Activated CD4-positive, alpha-beta memory T cell treated with anti-CD3 and anti-CD28 coated beads, Interleukin-2, amount 10 ng/mL, durations not matched to agents 7 days and 5 days (primary cell): ENCODE measurements at regions not wholly inside any gene's neighbourhood (a gene's known extent, or its start where the extent isn't known, plus 50 kb on each side); places are given as distances from the start of the nearest gene placed in this dataset.

Experiments used
- CTCF ChIA-PET: fragments of 350-600 bp; sonication (Branson Sonifier 250); formaldehyde crosslinking; loops from one replicate; lab custom pipeline; 2021; ENCODE audit warnings: antibody characterized with exemption, inconsistent platforms; lab: Charles Lee
- POLR2A ChIA-PET: fragments of 350-600 bp; sonication (Branson Sonifier 250); formaldehyde crosslinking; loops from one replicate; lab custom pipeline; 2021; ENCODE audit warnings: antibody characterized with exemption; lab: Charles Lee
- DNase-seq: peaks from one replicate; pipeline ENCODE4 v3.0.0-alpha.2; 2020
- H3K27ac Mint-ChIP-seq: one replicate; pipeline ENCODE4 v1.8.0; 2021; ENCODE audit warnings: mild to moderate bottlenecking, mixed read lengths
- H3K27me3 Mint-ChIP-seq: one replicate; pipeline ENCODE4 v1.8.0; 2021; ENCODE audit warnings: mixed read lengths
- H3K36me3 Mint-ChIP-seq: one replicate; pipeline ENCODE4 v1.8.0; 2021; ENCODE audit warnings: low read depth, mixed read lengths
- H3K4me1 Mint-ChIP-seq: one replicate; pipeline ENCODE4 v1.8.0; 2021; ENCODE audit warnings: mixed read lengths
- H3K4me3 Mint-ChIP-seq: one replicate; pipeline ENCODE4 v1.8.0; 2021; ENCODE audit warnings: mild to moderate bottlenecking, mixed read lengths
- H3K9me3 Mint-ChIP-seq: one replicate; pipeline ENCODE4 v1.8.0; 2021; ENCODE audit warnings: mixed read lengths

DNA sequence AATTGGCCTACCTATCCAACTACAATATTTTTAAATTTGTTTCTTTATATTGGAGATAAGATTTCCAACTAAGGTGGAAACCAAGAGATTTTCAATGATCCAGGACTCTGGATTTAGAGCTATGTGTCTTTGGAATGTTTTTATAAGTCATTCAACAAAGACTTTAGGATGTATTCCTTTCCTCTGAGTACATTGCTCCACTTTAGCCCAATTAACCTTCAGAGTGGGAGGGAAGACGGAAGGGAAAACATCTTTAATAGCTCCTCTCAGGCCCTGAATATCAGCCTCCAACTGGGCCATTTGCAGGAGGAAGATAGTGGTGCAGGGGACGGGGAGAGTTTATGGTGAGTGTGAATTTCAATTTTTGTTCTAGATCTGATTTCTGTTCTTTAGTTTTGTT lies 239.2 kb downstream of the PIK3R1 start:
- POLR2A ChIA-PET: no interaction called here
- CTCF ChIA-PET: no interaction called here
- Mint-ChIP-seq H3K9me3 (no peaks in the 10 kb centered on the region), H3K27ac (no peak overlapping the region), H3K36me3 (no peaks in the 10 kb centered on the region), H3K27me3 (no peaks in the 10 kb centered on the region), H3K4me3 (no peak overlapping the region), H3K4me1 (peaks cover 12% of the 10 kb centered on the region)
- DNase-seq: no peak

DNA sequence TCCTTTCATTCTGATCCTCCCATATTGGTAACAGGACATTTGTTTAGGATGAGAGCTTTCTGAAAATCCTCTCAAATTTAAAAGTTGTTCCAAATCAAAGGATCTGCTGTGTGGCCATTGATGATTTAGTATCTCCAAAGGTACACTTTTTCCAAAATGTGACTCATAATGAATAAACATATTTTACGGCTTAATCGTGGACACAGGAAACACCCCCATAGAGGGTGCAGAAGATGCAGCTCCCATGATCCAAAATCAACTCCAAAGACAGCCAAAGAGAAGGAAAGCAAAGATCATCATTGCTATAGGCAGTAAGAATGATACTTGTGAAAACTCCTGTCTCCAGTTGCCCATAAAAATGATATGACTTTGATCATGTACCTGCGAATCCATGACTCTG lies 239.7 kb downstream of the PIK3R1 start:
- POLR2A ChIA-PET: no interaction called here
- no peaks in the 10 kb centered on the region for H3K36me3 Mint-ChIP-seq
- DNase-seq: no peak
- H3K4me3 Mint-ChIP-seq: no peak overlapping the region
- no peaks in the 10 kb centered on the region for H3K9me3 Mint-ChIP-seq
- H3K27ac Mint-ChIP-seq: no peak overlapping the region
- H3K27me3 Mint-ChIP-seq: no peaks in the 10 kb centered on the region
- CTCF ChIA-PET: no interaction called here
- H3K4me1 Mint-ChIP-seq: peaks cover 13% of the 10 kb centered on the region

DNA sequence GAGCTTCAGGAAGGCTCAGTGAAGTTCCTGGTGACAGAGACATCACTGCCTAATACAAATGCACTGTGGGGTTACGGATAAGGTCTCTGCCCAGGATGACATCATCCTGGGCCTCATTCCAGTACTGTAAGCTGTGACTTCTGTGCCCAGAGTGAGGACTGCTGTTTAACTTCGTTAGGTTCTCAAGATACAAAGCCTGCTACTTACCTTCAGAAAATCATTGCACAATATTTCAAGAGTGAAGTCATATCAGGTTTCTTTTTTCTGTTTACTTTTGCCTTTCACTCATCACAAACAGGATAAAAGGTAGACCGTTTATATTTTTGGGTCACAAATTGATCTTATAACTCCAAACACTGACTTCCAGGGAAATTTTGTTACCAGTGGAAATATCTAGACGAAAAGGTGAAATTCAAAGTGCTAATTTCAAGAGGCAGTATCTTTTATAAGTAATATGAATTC lies 241.2 kb downstream of the PIK3R1 start:
- DNase-seq: no peak
- POLR2A ChIA-PET: no interaction called here
- Mint-ChIP-seq H3K36me3 (no peaks in the 10 kb centered on the region), H3K27me3 (no peaks in the 10 kb centered on the region), H3K4me3 (no peak overlapping the region), H3K9me3 (no peaks in the 10 kb centered on the region), H3K27ac (no peak overlapping the region), H3K4me1 (peaks cover 13% of the 10 kb centered on the region)
- CTCF ChIA-PET: interaction anchor here (1.5 kb wide), 1 partner anchor 169 kb away, joined by 5 read pairs; no protein-coding TSS in a partner anchor

DNA sequence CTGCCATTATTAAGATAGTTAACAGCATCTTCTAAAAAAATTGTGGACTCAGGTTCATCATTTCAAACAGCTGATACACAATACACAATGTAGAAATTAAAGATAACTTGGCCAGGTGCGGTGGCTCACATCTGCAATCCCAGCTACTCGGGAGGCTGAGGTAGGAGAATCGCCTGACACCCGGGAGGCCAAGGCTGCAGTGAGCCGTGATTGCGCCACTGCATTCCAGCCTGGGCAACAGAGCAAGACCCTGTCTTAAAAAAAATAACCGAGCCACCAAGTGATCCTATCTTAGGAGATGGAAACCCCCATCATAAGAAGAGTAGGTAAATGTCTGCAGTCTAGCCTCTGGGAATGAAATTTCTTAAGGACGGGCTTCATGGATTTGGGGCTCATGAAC lies 241.7 kb downstream of the PIK3R1 start:
- ChIA-PET CTCF (interaction anchor here (1.5 kb wide), 1 partner anchor 169 kb away, joined by 5 read pairs; no protein-coding TSS in a partner anchor), POLR2A (no interaction called here)
- Mint-ChIP-seq H3K9me3 (no peaks in the 10 kb centered on the region), H3K27ac (no peak overlapping the region), H3K27me3 (no peaks in the 10 kb centered on the region), H3K4me3 (no peak overlapping the region), H3K4me1 (peaks cover 13% of the 10 kb centered on the region), H3K36me3 (no peaks in the 10 kb centered on the region)
- DNase-seq: no peak

DNA sequence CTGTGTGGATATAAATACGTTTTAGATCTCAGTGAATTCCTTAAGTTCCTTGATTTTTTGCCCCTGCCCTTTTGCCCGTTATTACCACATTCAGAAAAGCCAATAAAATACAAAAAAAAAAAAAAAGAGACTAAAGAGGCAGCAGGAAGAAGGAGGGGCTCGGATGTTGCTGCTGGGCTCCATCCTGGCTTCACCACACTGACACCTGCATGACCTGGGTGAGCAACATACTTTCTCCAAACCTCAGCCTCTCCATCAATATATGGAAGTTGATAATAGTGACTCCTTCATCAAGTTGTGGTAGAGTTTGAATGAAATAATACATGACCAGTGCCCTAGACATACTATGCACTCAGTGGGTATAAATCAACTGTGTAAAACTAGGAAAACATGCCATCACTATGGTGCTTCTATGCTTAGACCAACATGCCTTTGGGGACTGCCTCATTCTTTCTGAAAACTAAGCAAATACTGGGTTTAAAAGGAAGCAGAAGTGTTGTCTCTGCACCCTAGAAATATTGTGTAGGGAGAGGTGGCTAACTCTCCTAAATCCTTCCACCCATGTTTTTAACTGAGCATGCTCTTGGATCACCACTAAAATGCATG lies 243.0 kb downstream of the PIK3R1 start:
- Mint-ChIP-seq H3K27me3 (no peaks in the 10 kb centered on the region), H3K9me3 (no peaks in the 10 kb centered on the region), H3K36me3 (no peaks in the 10 kb centered on the region), H3K4me3 (no peak overlapping the region), H3K4me1 (peaks cover 13% of the 10 kb centered on the region), H3K27ac (no peak overlapping the region)
- ChIA-PET CTCF (interaction anchor here (5.2 kb wide), 1 partner anchor 172 kb away, joined by 41 read pairs; no protein-coding TSS in a partner anchor), POLR2A (no interaction called here)
- DNase-seq: peak; percentile 41

DNA sequence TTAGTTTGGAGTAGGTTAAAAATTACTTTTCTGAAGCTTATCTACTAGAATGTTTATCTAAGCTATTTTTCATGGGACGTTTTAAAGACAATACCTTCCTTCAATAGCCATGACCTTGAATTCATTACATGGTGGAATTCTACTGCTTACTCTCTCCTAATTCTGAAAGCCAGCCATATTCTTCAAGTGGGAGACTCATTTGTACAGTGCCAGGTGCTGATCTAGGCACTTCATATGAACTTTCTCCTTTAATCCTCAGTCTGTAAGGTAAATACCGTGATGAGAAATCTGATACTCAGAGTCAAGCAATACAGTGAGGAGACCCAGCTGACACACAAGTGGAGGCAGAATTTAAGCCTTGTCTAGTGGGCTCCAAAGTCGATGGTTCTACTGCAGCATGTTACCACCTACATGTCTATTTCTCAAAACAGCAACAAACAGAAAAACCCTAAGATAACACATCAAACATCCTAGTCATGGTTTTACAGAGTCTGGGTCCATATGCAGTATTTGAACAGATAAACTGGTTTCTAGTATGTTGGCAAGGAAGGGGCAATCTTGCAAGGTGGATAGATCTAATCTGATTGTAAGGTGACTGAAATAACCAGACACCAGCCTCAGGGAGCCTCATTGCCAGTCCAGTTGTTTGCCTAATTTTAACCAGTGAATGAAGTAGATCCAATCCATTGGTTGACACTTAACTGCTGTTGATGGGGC lies 243.7 kb downstream of the PIK3R1 start:
- H3K27me3 Mint-ChIP-seq: no peaks in the 10 kb centered on the region
- H3K4me3 Mint-ChIP-seq: no peak overlapping the region
- no peak for DNase-seq
- H3K36me3 Mint-ChIP-seq: no peaks in the 10 kb centered on the region
- POLR2A ChIA-PET: no interaction called here
- CTCF ChIA-PET: interaction anchor here (5.2 kb wide), 1 partner anchor 173 kb away, joined by 41 read pairs; no protein-coding TSS in a partner anchor
- H3K27ac Mint-ChIP-seq: no peak overlapping the region
- H3K9me3 Mint-ChIP-seq: no peaks in the 10 kb centered on the region
- H3K4me1 Mint-ChIP-seq: peaks cover 13% of the 10 kb centered on the region

DNA sequence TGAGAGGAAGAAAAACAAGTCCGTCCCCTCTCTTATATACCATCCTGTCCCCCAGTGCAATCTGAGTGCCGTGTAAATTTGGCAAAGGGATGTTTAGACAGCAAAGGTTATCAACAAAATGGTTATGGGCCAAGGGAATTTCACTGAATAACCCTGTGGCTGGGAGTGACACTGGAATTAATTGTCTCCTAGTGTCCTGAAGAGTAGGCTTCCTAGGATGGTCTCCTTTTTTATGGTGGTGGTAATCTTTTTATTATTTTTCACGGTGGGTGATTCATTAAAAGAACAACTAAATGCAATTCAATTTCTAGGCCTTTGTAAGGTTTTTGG lies 244.2 kb downstream of the PIK3R1 start:
- Mint-ChIP-seq H3K4me1 (peaks cover 13% of the 10 kb centered on the region), H3K27ac (no peak overlapping the region), H3K27me3 (no peaks in the 10 kb centered on the region), H3K4me3 (no peak overlapping the region), H3K9me3 (no peaks in the 10 kb centered on the region), H3K36me3 (no peaks in the 10 kb centered on the region)
- DNase-seq: no peak
- CTCF ChIA-PET: interaction anchor here (5.2 kb wide), 1 partner anchor 173 kb away, joined by 41 read pairs; no protein-coding TSS in a partner anchor
- POLR2A ChIA-PET: interaction anchor here (1.0 kb wide), 1 partner anchor 171 kb away, joined by 3 read pairs; no protein-coding TSS in a partner anchor

DNA sequence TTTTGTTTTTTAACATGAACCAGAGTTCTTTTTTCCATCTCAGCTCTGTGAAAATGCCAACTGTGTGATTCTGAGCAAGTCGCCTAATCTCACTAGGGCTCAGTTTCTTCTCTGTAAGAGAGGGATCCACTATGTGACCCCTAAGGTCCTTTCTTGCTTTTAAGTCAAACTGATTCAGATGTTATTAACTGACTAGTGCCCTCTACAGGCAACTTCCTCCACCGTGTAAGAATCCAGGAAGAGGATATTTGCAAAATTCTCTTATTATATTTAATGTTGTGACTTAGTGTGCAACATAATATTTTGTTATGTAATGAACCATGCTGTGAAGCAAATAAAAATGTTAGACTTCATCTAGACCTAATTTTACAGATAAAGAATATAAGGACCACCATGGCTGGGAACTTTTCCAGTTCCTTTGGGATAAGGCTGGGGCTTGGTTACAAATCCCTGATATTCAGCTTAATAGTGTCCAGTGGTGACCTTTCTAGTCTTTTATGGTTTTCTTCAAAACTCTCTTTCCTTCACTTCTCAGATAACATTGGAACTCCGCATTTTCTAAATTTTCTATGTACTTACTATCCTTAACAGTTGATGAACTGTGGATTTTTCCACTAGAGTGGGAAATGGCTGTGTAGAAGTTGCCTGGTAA lies 244.7 kb downstream of the PIK3R1 start:
- H3K4me1 Mint-ChIP-seq: peaks cover 13% of the 10 kb centered on the region
- H3K9me3 Mint-ChIP-seq: no peaks in the 10 kb centered on the region
- no peak overlapping the region for H3K4me3 Mint-ChIP-seq
- H3K27me3 Mint-ChIP-seq: no peaks in the 10 kb centered on the region
- no peaks in the 10 kb centered on the region for H3K36me3 Mint-ChIP-seq
- POLR2A ChIA-PET: interaction anchor here (1.0 to 2.2 kb wide), 2 partner anchors 172 to 174 kb away, joined by 3 to 8 read pairs; no protein-coding TSS in a partner anchor
- CTCF ChIA-PET: interaction anchor here (2.0 to 5.2 kb wide), 2 partner anchors 174 to 180 kb away, joined by 8 to 41 read pairs; no protein-coding TSS in a partner anchor
- DNase-seq: peak; percentile 43
- no peak overlapping the region for H3K27ac Mint-ChIP-seq

DNA sequence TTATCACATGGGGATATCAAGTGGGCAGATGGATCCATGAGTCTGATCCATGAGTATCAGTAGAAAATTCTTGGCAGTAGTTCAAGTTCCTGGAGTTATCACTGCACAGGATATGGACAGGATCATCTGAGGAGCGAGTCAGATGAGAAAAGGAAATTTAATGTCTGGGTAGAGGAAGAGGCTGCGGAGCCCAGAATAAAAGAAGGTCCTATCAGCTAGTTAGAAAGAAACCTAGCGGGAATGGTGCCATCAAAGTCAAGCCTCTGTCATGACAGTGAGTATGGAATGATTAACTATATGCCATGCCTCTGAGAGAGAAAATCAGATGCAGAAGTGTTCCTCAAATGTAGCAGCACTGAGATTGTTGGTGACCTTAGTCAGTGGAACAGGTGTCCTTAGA lies 248.1 kb downstream of the PIK3R1 start:
- no peak overlapping the region for H3K27ac Mint-ChIP-seq
- no peak for DNase-seq
- POLR2A ChIA-PET: interaction anchor here (1.4 to 1.7 kb wide), 4 partner anchors 175 to 188 kb away, joined by 3 to 6 read pairs (median 4); no protein-coding TSS in a partner anchor
- no peaks in the 10 kb centered on the region for H3K27me3 Mint-ChIP-seq
- H3K4me3 Mint-ChIP-seq: no peak overlapping the region
- CTCF ChIA-PET: interaction anchor here (0.7 to 5.2 kb wide), 2 partner anchors 177 to 183 kb away, joined by 3 to 41 read pairs; no protein-coding TSS in a partner anchor
- H3K9me3 Mint-ChIP-seq: no peaks in the 10 kb centered on the region
- no peaks in the 10 kb centered on the region for H3K36me3 Mint-ChIP-seq
- peaks cover 4% of the 10 kb centered on the region for H3K4me1 Mint-ChIP-seq

DNA sequence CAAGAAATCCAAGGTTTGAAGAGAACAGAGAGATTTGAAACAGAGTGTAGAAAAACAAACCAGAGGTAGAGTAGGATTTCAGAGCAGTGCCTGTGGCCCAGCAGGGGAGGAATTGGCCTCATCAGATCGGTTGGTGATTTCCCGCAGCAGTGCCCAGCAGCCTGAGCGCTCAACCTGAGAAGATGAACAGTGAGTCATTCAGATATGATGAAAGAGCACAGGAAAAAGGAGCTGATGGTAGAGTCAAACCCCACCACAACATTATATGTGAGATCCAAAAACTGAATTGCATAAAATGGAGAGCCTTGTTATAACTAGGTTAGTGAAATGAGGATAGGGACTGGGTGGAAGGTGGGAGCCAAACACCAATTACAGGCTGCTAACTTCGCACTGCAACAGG lies 248.9 kb downstream of the PIK3R1 start:
- ChIA-PET POLR2A (interaction anchor here (1.7 kb wide), 1 partner anchor 184 kb away, joined by 6 read pairs; no protein-coding TSS in a partner anchor), CTCF (interaction anchor here (0.7 to 1.9 kb wide), 2 partner anchors 178 to 184 kb away, joined by 3 to 7 read pairs; no protein-coding TSS in a partner anchor)
- Mint-ChIP-seq H3K4me1 (peaks cover 1% of the 10 kb centered on the region), H3K27ac (no peak overlapping the region), H3K4me3 (no peak overlapping the region), H3K36me3 (no peaks in the 10 kb centered on the region), H3K9me3 (no peaks in the 10 kb centered on the region), H3K27me3 (no peaks in the 10 kb centered on the region)
- DNase-seq: peak; percentile 60

DNA sequence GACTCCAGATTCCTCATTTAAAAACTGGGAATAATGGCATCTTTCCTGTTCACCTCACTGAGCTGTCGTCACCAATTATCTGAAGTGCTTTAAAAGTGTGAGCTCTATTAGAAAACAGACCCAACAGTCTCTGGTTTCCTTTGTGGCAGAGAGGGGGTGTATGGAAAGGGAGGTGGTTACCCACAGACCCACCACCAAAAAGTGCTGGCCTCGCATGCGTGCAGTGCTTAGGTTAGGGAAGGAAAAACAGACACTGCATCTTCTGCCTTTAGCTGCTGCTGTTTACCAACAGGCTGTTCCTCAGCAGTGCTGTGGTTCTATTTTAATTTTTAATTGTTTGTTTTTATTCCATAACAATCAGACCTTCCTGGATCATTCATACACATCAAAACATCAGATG lies 249.6 kb downstream of the PIK3R1 start:
- peaks cover 2% of the 10 kb centered on the region for H3K27me3 Mint-ChIP-seq
- POLR2A ChIA-PET: interaction anchor here (1.7 kb wide), 1 partner anchor 184 kb away, joined by 6 read pairs; no protein-coding TSS in a partner anchor
- H3K9me3 Mint-ChIP-seq: no peaks in the 10 kb centered on the region
- H3K4me3 Mint-ChIP-seq: no peak overlapping the region
- H3K36me3 Mint-ChIP-seq: no peaks in the 10 kb centered on the region
- no peaks in the 10 kb centered on the region for H3K4me1 Mint-ChIP-seq
- CTCF ChIA-PET: interaction anchor here (0.9 to 1.9 kb wide), 2 partner anchors 179 to 185 kb away, joined by 6 to 7 read pairs; no protein-coding TSS in a partner anchor
- DNase-seq: peak; percentile 49
- H3K27ac Mint-ChIP-seq: no peak overlapping the region

DNA sequence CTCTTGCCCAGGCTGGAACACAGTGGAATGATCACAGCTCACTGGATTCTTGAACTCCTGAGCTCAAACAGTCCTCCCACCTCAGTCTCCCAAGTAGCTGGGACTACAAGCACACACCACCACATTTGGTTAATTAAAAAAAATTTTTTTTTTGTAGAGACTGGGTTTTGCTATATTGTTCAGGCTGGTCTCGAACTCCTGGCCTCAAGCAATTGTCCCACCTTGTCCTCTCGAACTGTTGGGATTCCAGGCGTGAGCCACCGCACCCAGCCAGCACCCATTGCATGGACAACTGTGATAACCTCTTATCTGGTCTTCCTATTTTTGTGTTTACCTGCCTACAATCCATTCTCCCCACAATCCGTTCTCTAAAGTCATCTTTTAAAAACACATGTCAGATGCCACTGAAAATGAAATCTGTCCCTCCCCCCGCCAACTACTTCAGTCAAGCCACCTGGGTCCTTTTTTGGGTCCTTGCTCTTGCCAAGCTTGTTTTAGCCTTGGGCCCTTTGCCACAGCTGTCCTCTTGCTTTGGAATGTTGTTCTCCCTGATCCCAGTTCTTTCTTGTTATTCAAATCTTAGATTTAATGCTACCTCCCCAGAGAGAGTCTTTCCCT lies 250.5 kb downstream of the PIK3R1 start:
- CTCF ChIA-PET: interaction anchor here (1.9 kb wide), 1 partner anchor 180 kb away, joined by 7 read pairs; no protein-coding TSS in a partner anchor
- H3K4me1 Mint-ChIP-seq: no peaks in the 10 kb centered on the region
- DNase-seq: no peak
- H3K4me3 Mint-ChIP-seq: no peak overlapping the region
- no peaks in the 10 kb centered on the region for H3K36me3 Mint-ChIP-seq
- H3K9me3 Mint-ChIP-seq: no peaks in the 10 kb centered on the region
- H3K27me3 Mint-ChIP-seq: peaks cover 6% of the 10 kb centered on the region
- POLR2A ChIA-PET: interaction anchor here (1.0 kb wide), 1 partner anchor 179 kb away, joined by 4 read pairs; no protein-coding TSS in a partner anchor
- no peak overlapping the region for H3K27ac Mint-ChIP-seq
